ENCODE measurements at regions not wholly inside any gene's neighbourhood (a gene's known extent, or its start where the extent isn't known, plus 50 kb on each side); places are given as distances from the start of the nearest gene placed in this dataset.

- Histone ChIP-seq H2AFZ (ENCODE audit: low read length) (no peak overlapping the region), H4K5ac (ENCODE audit: insufficient read length, low read depth, low read length) (no peak overlapping the region), H3K9me3 (ENCODE audit: insufficient read depth in 2 of 2, low read depth in 1 of 2, low read length in 1 of 2) (peaks cover 4 to 10% of the 10 kb centered on the region in 2 experiments; a peak in 2 of 4 replicates), H3K4me1 (replicated peaks in 1 of 4; ENCODE audit: control insufficient read depth in 3 of 4, insufficient read depth in 4 of 4, low read length in 3 of 4) (no peaks in the 10 kb centered on the region), H3K9ac (replicated peaks in 1 of 4; ENCODE audit: extremely low read depth in 1 of 4, low read depth in 3 of 4, low read length in 3 of 4) (no peak overlapping the region), H2BK15ac (ENCODE audit: low read length) (no peak overlapping the region), H2AK5ac (ENCODE audit: low read depth, low read length) (no peak overlapping the region), H2BK5ac (ENCODE audit: low read depth, low read length) (no peak overlapping the region), H3K36me3 (ENCODE audit: control insufficient read depth in 2 of 4, insufficient read depth in 4 of 4, low read length in 3 of 4) (no peaks in the 10 kb centered on the region), H3K4me3 (ENCODE audit: extremely low read depth in 1 of 4, insufficient read depth in 2 of 4, low read depth in 3 of 4, low read length in 4 of 4) (no peak overlapping the region), H2BK20ac (ENCODE audit: low read length) (no peak overlapping the region), H3K23me2 (ENCODE audit: low read depth, low read length) (no peaks in the 10 kb centered on the region), H3K79me2 (ENCODE audit: control insufficient read depth in 1 of 2, insufficient read depth in 2 of 2, low read length in 2 of 2) (no peaks in the 10 kb centered on the region), H3K23ac (ENCODE audit: insufficient read length) (no peak overlapping the region), H3K79me1 (ENCODE audit: low read depth, low read length) (no peaks in the 10 kb centered on the region), H3K27me3 (replicated peaks in 1 of 4; ENCODE audit: control insufficient read depth in 3 of 4, extremely low read depth in 1 of 4, insufficient read depth in 3 of 4, low read length in 3 of 4) (no peaks in the 10 kb centered on the region), H3K27ac (ENCODE audit: low read depth, low read length) (no peak overlapping the region), H4K20me1 (replicated peaks in 1 of 2; ENCODE audit: control insufficient read depth in 1 of 2, insufficient read depth in 2 of 2, low read length in 2 of 2) (no peaks in the 10 kb centered on the region), H2BK120ac (replicated peaks; ENCODE audit: low read depth, low read length) (no peak overlapping the region), H3K56ac (replicated peaks; ENCODE audit: insufficient read length, low read depth, low read length) (no peak overlapping the region), H3K18ac (ENCODE audit: extremely low read depth, low read length) (no peak overlapping the region), H3K14ac (ENCODE audit: insufficient read length) (no peak overlapping the region), H4K8ac (ENCODE audit: extremely low read depth, insufficient read depth, low read length) (no peak overlapping the region), H3K4ac (replicated peaks; ENCODE audit: insufficient read length, low read depth, low read length) (no peak overlapping the region), H2BK12ac (ENCODE audit: low read depth, low read length) (no peak overlapping the region), H4K91ac (replicated peaks; ENCODE audit: insufficient read length, low read length) (no peak overlapping the region), H3K4me2 (ENCODE audit: insufficient read depth in 1 of 2, low read depth in 2 of 2, low read length in 2 of 2) (no peak overlapping the region)
- ChIA-PET CTCF (ENCODE audit: partially characterized antibody) (interaction anchor here (0.6 kb wide), 1 partner anchor 145 kb away, joined by 3 read pairs; no protein-coding TSS in a partner anchor), POLR2A (ENCODE audit: partially characterized antibody) (no interaction called here)
- no peak for DNase-seq (ENCODE audit: low read depth in 1 of 2, low spot score in 2 of 2)
- no peak for TF ChIP-seq ZNF274 (IDR thresholded peaks at IDR 0.05; ENCODE audit: borderline replicate concordance, extremely low read depth, low read length)
- no peak for TF ChIP-seq SAP30 (IDR thresholded peaks at IDR 0.05; ENCODE audit: insufficient read depth, insufficient replicate concordance, low read length)
- TF ChIP-seq KDM5A (IDR thresholded peaks at IDR 0.05; ENCODE audit: low read length) = no peak
- no peak for TF ChIP-seq TCF12 (IDR thresholded peaks at IDR 0.05; ENCODE audit: low read depth, low read length)
- TF ChIP-seq HDAC2 (IDR thresholded peaks at IDR 0.05; ENCODE audit: borderline replicate concordance in 1 of 2, low read depth in 2 of 2, low read length in 2 of 2) = no peak
- TF ChIP-seq GABPA (IDR thresholded peaks at IDR 0.05; ENCODE audit: borderline replicate concordance, insufficient read depth, low read length) = no peak
- no peak for TF ChIP-seq FOSL1 (IDR thresholded peaks at IDR 0.05; ENCODE audit: insufficient read depth, low read depth, low read length)
- TF ChIP-seq BRCA1 (IDR thresholded peaks at IDR 0.05; ENCODE audit: low read depth, low read length) = no peak
- no peak for TF ChIP-seq NRF1 (IDR thresholded peaks at IDR 0.05; ENCODE audit: low read depth, low read length)
- 93% methylated on average over 3 of the region's 3 CpGs; no CpG with 5 or more reads in 1 of the 2 experiments for WGBS, 2 experiments (ENCODE audit: extremely low coverage in 1 of 2, insufficient coverage in 1 of 2, insufficient read length in 1 of 2, insufficient replicate concordance in 2 of 2, low coverage in 1 of 2, low lambda C conversion rate in 2 of 2, missing lambda C conversion rate in 1 of 2)
- FAIRE-seq = no peak
Measured at GRCh38 chr2:240335061-240335460, 100.4 kb upstream of the GPC1 start.

Measured in H1 (cell line).